Loucy (cell line): ENCODE measurements at regions not wholly inside any gene's neighbourhood (a gene's known extent, or its start where the extent isn't known, plus 50 kb on each side); places are given as distances from the start of the nearest gene placed in this dataset.

ENCODE experiments used
- CTCF ChIP-seq: fragments of 200-600 bp; sonication (generic); conservative IDR thresholded peaks from 2 replicates; pipeline ENCODE4 v1.5.1; 2014; ENCODE audit warnings: mild to moderate bottlenecking, antibody characterized with exemption, low read length
- EZH2phosphoT487 ChIP-seq: fragments of 200-600 bp; IDR thresholded peaks from 2 replicates; pipeline ENCODE4 v1.6.1; 2018; ENCODE audit warnings: antibody characterized with exemption, mild to moderate bottlenecking, moderate library complexity, borderline replicate concordance

GRCh38 chr4:53716011-53716410 lies 124.7 kb upstream of the LNX1 start:
- TF ChIP-seq CTCF (no peak), EZH2phosphoT487 (no peak)
